Glomerular visceral epithelial cell (primary cell): ENCODE measurements at regions not wholly inside any gene's neighbourhood (a gene's known extent, or its start where the extent isn't known, plus 50 kb on each side); places are given as distances from the start of the nearest gene placed in this dataset.
"Not testable (repeated sequence)": the region's sequence is repeated elsewhere in the genome, so short reads cannot be mapped to it uniquely, and the experiment has no call there.

ENCODE experiments used
- DNase-seq: peaks from one replicate; pipeline ENCODE4 v3.0.0-alpha.2; 2016; ENCODE audit errors: extremely low spot score

GRCh38 chr10:111579473-111579872 lies 502.6 kb downstream of the ADRA2A start:
- no peak for DNase-seq

- DNase-seq: no peak
Observed at GRCh38 chr10:111590703-111591102, 513.9 kb downstream of the ADRA2A start.

GRCh38 chr10:111593578-111593977 lies 516.7 kb downstream of the ADRA2A start:
- DNase-seq: no peak

- no peak for DNase-seq
Observed at GRCh38 chr10:111595173-111595572, 518.3 kb downstream of the ADRA2A start.

GRCh38 chr10:111598433-111599059 lies 521.7 kb downstream of the ADRA2A start:
- no peak for DNase-seq

- DNase-seq: no peak
Observed at GRCh38 chr10:111599943-111600342, 523.1 kb downstream of the ADRA2A start.

- no peak for DNase-seq
Observed at GRCh38 chr10:111600772-111601171, 523.9 kb downstream of the ADRA2A start.

- no peak for DNase-seq
Observed at GRCh38 chr10:111612273-111612672, 535.4 kb downstream of the ADRA2A start.

GRCh38 chr10:111634191-111634590 lies 549.4 kb downstream of the GPAM start:
- DNase-seq: no peak

GRCh38 chr10:111646021-111646420 lies 537.5 kb downstream of the GPAM start:
- DNase-seq: no peak

- DNase-seq: no peak
Observed at GRCh38 chr10:111648046-111648445, 535.5 kb downstream of the GPAM start.

- not testable (repeated sequence) for DNase-seq
Observed at GRCh38 chr10:111649080-111649479, 534.5 kb downstream of the GPAM start.

GRCh38 chr10:111650088-111650487 lies 533.5 kb downstream of the GPAM start:
- DNase-seq: no peak

- no peak for DNase-seq
Observed at GRCh38 chr10:111656066-111656465, 527.5 kb downstream of the GPAM start.

- DNase-seq: no peak
Observed at GRCh38 chr10:111677759-111678158, 505.8 kb downstream of the GPAM start.

- DNase-seq: no peak
Observed at GRCh38 chr10:111686796-111687195, 496.8 kb downstream of the GPAM start.

- no peak for DNase-seq
Observed at GRCh38 chr10:111698711-111699110, 484.9 kb downstream of the GPAM start.

GRCh38 chr10:111703986-111704385 lies 479.6 kb downstream of the GPAM start:
- DNase-seq: no peak

GRCh38 chr10:111705021-111705420 lies 478.5 kb downstream of the GPAM start:
- DNase-seq: no peak

GRCh38 chr10:111706331-111706730 lies 477.2 kb downstream of the GPAM start:
- DNase-seq: no peak

GRCh38 chr10:111707076-111707475 lies 476.5 kb downstream of the GPAM start:
- no peak for DNase-seq

- no peak for DNase-seq
Observed at GRCh38 chr10:111709603-111710002, 474.0 kb downstream of the GPAM start.

- no peak for DNase-seq
Observed at GRCh38 chr10:111716032-111716431, 467.5 kb downstream of the GPAM start.

GRCh38 chr10:111724121-111724520 lies 459.4 kb downstream of the GPAM start:
- no peak for DNase-seq
